IPS-18c (cell line): ENCODE measurements at regions not wholly inside any gene's neighbourhood (a gene's known extent, or its start where the extent isn't known, plus 50 kb on each side); places are given as distances from the start of the nearest gene placed in this dataset.

Source experiments
- H3K4me3 ChIP-seq: 2 replicates; pipeline ENCODE4 v1.7.0; 2013; ENCODE audit warnings: low read depth, mild to moderate bottlenecking, low read length, moderate library complexity; ENCODE audit not compliant: insufficient read depth
- H3K9me3 ChIP-seq: one replicate; pipeline ENCODE4 v1.6.1; 2013; ENCODE audit warnings: mild to moderate bottlenecking, low read length, moderate library complexity; ENCODE audit not compliant: control insufficient read depth, insufficient read depth

DNA sequence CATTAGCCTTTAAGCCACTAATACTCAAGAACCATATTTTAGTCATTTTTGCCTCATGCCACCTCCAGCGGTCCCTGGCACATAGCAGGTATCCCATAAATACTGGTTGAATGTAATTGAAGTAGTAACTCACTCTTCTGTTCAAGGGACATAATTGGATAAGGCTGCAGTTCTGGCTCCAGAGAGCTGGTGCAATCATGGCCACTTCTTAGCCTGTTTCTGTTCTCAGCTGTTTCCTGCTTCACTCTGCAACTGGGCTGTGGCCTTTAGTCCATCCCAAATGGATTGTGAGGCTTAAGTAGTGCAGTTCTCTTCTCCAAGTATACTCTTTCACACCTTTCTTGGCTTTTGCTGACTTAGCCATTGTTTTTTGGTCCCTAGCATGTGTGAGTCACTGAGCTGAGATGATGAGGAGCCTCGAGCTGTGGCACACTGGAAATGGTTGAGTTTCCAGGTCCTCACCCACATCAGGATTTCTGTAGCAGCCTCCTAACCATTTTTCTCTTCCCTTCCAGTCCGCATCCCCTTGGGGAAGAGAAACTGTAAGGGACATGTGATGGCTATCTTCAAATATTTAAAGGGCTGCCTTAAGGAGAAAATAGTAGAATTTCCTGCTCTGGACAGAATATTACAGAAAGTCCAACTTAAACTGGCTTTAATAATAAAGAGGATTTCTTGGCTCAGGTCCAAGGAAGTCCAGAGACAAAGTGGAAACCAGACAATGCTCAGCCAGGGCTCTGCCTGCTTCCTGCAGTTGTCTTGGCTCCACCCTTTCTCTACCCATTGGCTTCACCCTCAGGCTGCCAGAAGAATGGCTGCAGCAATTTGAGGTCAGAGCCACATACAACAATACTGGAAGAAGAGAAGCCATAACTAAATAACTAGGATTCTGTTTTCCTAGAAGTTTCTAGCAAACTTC, 305.4 kb upstream of the ROPN1 start:
- Histone ChIP-seq H3K4me3 (no peak overlapping the region), H3K9me3 (no peaks in the 10 kb centered on the region)

DNA sequence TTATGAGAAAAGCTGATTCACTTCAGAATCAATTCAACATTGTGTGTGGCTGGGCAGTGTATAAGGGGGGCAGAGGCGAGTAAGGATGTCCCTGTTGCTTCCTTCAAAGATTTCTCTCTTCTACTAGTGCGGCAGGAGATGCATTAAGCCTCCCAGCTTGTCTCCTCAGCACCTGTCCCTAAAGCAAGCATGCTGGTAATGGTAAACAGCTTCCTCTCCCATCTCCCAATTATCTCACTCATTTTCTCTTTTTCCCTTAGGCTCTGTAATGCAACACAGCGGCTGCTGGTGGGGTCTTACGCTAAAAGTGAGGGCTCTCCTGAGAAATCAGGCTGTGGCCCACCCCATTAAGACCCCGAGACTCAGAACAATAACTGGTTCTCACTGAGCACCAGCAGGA, 306.4 kb upstream of the ROPN1 start:
- Histone ChIP-seq H3K4me3 (no peak overlapping the region), H3K9me3 (no peaks in the 10 kb centered on the region)

DNA sequence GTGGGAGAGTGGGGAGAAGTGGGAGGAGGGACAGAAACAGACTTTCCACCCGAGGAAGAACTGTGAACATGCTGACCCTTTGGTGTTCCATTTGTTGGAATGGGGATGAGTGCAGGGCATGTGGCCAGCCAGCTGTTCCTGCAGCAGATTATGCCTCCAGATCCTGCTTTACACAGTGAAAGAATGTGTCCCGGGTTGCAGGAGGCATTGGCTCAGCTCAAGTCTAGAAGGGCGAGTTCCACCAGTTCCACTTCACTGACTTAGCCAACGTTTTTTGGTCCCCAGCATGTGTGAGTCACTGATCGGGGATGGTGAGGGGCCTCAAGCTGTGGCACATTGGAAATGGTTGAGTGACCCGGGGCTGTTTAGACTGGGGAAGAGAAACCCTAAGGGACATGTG, 307.0 kb upstream of the ROPN1 start:
- H3K9me3 ChIP-seq = no peaks in the 10 kb centered on the region
- H3K4me3 ChIP-seq = no peak overlapping the region

DNA sequence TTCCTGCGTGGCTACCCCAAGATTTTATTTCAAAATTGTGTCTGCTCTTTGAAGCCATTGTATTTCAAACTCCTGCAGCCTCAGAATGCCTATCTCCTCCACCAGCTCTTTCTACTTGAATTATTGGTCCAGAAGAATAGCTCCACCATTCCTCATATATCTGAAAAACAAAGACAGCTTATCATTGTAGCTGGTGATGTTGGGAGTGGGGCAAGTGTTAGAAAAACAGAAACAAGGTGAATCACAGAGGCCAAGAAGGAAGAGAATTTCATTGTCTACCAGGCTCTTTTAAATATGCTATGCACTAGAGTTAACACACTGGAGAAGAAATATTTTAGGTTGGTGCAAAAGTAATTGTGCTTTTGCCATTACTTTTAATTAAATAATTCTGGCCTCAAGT, 307.9 kb upstream of the ROPN1 start:
- Histone ChIP-seq H3K4me3 (no peak overlapping the region), H3K9me3 (no peaks in the 10 kb centered on the region)

DNA sequence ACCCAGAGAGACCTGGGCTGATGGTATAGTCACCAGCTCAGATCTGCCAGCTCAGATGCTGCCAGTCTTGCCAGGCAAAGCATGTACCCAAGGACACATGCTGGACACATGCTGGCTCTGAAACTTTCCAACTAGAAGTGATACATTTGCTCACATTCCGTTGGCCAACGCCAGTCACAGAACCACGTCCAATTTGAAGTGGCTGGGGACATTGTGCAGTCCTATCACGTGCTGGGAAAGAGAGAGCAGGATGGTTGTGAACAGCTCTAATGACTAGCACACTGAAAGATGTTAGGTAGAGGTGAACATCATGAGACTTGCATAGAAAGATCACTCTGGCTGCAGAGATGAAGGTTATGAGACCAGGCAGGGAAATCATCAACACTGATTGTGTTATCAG, 308.5 kb upstream of the ROPN1 start:
- Histone ChIP-seq H3K4me3 (no peak overlapping the region), H3K9me3 (no peaks in the 10 kb centered on the region)

DNA sequence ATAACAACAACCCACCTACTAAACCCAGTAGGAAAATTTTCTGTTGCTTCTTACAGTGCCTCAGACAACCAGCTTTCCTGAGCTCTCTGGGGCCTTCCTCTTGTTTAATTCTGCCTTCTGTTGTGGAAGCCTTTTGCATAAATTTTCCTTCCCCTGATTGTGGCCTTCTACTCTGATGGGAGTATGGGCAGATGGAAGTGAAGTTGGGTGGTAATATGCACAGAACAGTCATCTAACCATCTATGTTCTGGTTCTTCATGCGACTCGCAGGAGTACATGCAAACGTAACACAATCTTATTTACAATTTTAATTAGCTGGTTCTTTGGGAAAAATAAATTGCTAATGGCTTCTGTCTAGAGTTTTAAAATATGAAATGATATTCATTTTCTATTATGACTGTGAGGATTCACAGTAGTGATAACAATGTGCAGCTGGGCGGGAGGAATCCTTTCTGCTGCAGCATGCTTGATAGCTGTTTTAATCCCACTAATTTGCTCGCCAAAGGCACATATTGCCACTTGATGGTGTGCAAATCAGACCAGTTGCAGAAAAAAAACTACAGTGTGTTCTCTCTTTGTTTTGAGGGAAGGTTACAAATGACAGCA, 311.5 kb upstream of the ROPN1 start:
- Histone ChIP-seq H3K4me3 (no peak overlapping the region), H3K9me3 (no peaks in the 10 kb centered on the region)

DNA sequence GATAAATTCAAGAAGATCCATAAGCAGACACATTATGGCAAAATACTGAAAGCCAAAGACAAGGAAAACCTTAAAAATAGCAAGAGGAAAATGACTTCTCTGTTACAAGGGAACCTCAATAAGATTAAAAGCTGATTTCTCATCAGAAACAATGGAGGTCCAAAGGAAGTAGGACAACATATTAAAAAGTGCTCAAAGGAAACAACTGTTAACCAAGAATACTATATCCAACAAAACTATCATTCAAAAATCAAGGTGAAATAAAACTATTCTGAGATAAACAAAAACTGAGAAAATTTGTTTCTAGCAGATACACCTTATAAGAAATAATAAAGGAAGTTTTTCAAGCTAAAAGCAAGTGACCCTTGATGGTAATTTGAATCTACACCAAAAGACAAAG, 314.7 kb upstream of the ROPN1 start:
- no peak overlapping the region for H3K4me3 ChIP-seq
- no peaks in the 10 kb centered on the region for H3K9me3 ChIP-seq

DNA sequence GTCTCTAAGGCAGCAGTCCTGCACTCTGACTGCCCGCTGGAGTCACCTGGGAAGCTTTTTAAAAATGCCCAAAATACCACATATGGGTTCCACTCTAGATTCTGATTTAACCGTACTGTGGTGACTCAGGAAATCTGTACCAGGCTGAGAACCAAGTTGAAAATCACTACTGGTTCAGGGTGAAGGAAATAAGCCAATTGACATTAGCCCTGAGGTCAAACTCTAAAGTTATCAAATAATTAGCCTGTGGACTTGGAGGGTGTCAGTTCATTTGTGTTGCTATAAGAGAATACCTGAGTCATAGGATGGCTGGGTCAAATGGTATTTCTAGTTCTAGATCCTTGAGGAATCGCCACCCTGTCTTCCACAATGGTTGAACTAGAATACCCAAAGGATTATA, 321.7 kb upstream of the ROPN1 start:
- Histone ChIP-seq H3K4me3 (no peak overlapping the region), H3K9me3 (no peaks in the 10 kb centered on the region)

DNA sequence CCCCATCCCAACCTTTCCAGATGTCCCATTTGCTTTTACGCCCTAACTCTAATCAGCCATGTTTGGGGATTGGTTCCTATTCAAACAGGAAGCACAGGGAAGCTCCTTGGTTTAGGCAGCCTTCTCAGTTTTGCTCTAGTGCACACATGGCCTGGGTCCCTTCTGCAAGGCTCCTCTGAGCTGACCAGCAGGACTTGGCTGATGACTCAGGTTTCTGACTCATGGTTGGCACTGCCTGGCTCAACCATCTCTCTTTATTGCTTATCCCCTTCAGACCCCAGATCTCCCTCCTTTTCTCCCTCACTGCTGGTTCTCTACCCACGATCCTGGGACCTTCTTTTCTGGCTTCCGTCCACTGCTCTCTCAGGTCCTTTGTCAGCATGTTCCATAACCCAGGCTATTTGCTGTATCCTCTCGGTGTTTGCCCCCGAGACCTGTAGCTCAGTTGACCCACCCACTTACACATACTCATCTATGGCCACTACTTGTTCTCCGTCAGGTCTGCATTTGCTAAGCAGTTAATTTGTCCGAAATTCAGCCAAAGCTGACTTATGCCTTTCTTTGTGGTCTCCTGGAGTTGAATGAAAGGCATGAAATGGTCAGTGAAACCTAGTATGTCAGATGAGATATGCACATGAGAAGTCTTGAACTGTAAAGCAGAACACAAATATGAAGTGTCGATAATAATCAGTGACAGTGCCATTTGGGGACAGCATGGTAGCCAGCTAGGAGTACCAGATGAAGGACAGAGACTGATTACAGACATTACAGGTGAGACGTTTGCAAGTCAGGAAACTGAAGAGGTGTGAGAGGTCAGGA, 323.5 kb upstream of the ROPN1 start:
- H3K4me3 ChIP-seq = no peak overlapping the region
- no peaks in the 10 kb centered on the region for H3K9me3 ChIP-seq

DNA sequence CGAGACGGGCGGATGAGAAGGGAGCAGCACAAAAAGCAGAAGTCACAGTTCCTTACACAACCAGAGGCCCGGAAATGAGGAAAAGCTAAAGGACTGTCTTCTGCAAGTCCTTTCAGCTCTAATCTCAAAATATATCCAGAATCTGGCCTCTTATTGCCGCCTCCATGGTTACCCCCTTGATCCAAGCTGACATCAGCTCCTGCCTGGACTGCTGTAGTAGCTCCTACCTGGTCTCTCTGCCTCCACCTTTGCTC, 324.0 kb upstream of the ROPN1 start:
- H3K9me3 ChIP-seq = no peaks in the 10 kb centered on the region
- no peak overlapping the region for H3K4me3 ChIP-seq

DNA sequence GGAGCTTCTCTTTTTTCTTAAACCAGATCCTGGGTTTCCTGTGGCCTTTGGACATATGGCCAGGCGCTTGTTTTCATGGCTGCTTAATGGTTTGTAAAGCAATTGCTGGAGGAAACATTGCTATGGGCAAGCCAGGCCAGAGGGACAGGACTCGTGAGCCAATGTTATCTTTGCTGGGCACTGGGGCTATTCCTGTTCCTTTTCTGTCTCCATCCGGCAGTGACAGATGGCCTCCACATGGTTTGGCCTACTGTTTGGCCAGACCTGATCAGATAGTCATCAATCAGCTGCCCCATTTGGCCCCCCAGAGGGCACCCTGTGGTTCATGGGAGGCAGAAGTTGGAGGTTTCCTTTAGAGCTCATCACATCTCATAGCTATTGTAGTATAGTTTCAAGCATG, 326.1 kb upstream of the ROPN1 start:
- no peaks in the 10 kb centered on the region for H3K9me3 ChIP-seq
- no peak overlapping the region for H3K4me3 ChIP-seq

DNA sequence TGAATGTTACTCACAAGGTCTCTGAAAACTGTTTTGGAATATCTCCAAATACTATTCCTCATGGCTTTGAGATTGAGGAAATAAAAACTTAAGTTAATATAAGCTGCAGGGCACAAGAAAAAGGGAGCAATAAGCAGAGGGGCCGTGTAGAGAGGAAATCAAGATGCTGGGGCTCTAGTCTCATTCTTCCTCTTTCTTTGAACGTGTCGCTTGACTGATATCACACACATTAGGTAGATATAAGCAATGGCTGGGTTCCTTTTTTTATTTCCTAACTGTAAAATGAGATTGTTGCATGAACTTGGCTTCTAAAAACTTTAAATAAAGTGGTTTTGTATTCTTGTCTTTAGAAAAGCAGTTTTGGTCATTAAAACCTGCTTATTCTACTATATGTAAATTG, 326.7 kb upstream of the ROPN1 start:
- H3K4me3 ChIP-seq = no peak overlapping the region
- no peaks in the 10 kb centered on the region for H3K9me3 ChIP-seq

DNA sequence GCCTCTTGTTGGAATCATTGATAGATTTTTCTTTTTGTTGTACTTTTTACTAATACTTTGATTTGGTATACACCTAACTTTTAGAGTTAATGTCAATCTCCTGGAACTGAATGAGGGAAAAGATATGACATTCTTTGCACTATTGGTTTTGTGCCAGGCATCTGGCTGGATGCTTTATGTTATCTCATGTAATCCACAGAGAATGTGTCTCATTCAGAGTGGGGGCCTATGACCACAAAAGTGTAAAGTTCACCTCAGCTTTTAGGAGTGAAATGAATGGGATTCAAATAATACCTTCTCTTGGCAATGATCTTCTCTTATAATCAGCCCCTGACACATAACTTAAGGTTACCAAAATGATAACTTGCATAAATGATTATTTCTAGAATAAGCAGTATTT, 329.1 kb upstream of the ROPN1 start:
- H3K9me3 ChIP-seq = no peaks in the 10 kb centered on the region
- no peak overlapping the region for H3K4me3 ChIP-seq

DNA sequence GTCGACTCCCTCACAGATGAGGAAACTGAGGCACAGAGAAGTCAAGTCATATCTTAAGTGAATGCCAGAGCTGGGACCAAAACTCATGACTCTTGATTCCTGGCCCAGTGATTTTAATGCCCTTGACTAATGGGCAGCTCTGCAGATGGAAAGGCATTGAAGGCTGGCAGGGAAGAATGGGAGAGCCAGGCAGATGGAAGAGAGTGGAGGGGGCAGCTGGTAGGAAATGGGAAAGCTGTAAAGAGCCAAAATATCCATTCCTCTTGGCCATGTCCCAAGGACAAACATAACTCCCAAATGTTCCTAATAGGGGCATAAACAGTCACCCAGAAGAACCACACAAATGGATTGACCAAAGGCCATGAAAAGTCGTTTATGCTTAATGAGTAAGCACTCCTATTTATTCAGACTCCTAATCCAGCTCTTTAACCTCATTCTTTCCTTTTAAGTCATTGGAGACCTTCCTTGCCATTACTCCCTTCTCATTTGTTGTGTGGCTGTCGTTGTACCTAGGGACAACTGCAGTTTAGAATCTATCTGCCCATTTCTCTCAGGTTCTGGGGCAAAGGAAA, 330.5 kb upstream of the ROPN1 start:
- no peak overlapping the region for H3K4me3 ChIP-seq
- H3K9me3 ChIP-seq = no peaks in the 10 kb centered on the region

DNA sequence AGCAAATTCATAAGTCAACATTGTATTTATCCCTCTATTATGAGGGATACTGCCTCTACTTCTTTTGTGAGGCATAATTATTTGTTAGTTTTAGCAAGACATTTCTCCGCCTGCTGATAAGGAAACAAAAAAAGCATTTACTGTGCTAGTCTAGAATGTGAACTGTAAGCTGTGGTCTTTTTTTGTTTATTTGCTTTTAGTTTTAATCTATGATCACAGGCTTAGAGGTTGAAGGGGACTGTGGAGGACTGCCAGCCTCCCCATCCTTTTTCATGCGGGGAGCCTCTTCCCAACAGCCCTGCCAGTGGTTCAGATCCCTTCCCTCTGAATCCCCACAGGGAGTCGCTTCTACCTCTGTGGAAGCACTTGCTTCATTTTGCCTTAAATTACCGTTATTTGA, 331.0 kb upstream of the ROPN1 start:
- Histone ChIP-seq H3K9me3 (no peaks in the 10 kb centered on the region), H3K4me3 (no peak overlapping the region)

DNA sequence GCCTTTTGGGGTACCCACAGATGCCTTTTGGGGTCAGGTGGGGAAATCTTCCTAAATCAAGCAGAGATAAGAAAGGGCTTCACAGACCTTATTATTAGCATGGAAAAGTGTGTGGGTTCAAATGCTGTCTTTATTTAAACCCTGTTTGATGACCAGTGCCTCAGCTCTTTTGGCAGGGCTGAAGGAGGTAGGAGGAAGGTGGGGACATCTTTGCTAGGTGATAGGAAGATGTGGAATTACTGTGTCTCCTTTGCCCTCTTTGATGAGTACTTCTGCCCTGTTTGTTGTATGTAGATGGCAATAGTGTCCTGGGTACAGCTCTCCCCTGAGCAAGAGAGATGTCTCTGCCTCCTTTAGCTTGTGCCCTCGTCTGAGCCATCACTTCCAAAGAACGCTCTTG, 333.3 kb upstream of the ROPN1 start:
- H3K9me3 ChIP-seq = no peaks in the 10 kb centered on the region
- H3K4me3 ChIP-seq = no peak overlapping the region

DNA sequence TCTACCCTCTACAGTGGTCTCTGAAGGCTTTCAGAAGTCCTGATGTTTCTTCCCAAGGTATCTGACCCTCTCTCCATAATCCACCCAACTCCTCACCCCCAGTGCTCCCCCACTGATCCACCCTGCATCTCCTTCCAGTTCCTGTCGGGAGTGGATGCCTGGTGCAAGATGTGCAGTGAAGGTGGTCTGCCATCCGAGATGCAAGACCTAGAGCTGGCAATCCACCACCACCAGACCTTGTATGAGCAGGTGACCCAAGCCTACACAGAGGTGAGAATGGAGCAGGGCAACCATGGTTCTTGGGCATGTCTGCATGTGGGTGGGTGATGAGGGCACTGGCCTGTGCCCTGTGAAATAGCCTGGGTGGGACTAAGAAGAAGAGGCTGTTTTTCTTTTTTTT, 337.8 kb upstream of the ROPN1 start:
- H3K9me3 ChIP-seq = no peaks in the 10 kb centered on the region
- no peak overlapping the region for H3K4me3 ChIP-seq
